Right renal pelvis (tissue), 4 donors: ENCODE measurements at regions not wholly inside any gene's neighbourhood (a gene's known extent, or its start where the extent isn't known, plus 50 kb on each side); places are given as distances from the start of the nearest gene placed in this dataset.

Experiments
- DNase-seq, 4 donors: peaks; one replicate each; pipeline ENCODE4 v3.0.0-alpha.2; 2013; ENCODE audit warnings: low read depth in 4 of 4, low spot score in 3 of 4, missing footprints in 1 of 4

- no peak for DNase-seq
Observed at GRCh38 chr5:171509467-171509866, 90.0 kb downstream of the FGF18 start.

GRCh38 chr5:171512397-171512796 is 93.0 kb downstream of the FGF18 start:
- DNase-seq, result no peak

GRCh38 chr5:171513591-171513990 is 94.1 kb downstream of the FGF18 start:
- no peak for DNase-seq

GRCh38 chr5:171518916-171519315 is 99.5 kb downstream of the FGF18 start:
- DNase-seq, result no peak

GRCh38 chr5:171520300-171521174 is 101.1 kb downstream of the FGF18 start:
- DNase-seq, result peak in 2 of 4 donors; percentile 33 to 36

- no peak for DNase-seq
Observed at GRCh38 chr5:171521219-171521633, 101.8 kb downstream of the FGF18 start.

GRCh38 chr5:171521679-171522078 is 102.2 kb downstream of the FGF18 start:
- DNase-seq, result no peak

- no peak for DNase-seq
Observed at GRCh38 chr5:171523781-171524180, 104.3 kb downstream of the FGF18 start.

- DNase-seq, result no peak
Observed at GRCh38 chr5:171524466-171524865, 105.0 kb downstream of the FGF18 start.

GRCh38 chr5:171525085-171525484 is 105.6 kb downstream of the FGF18 start:
- no peak for DNase-seq

GRCh38 chr5:171528036-171528435 is 108.6 kb downstream of the FGF18 start:
- no peak for DNase-seq

GRCh38 chr5:171528865-171529614 is 109.6 kb downstream of the FGF18 start:
- no peak for DNase-seq

GRCh38 chr5:171531638-171532037 is 112.2 kb downstream of the FGF18 start:
- DNase-seq, result no peak

GRCh38 chr5:171533153-171533552 is 113.7 kb downstream of the FGF18 start:
- DNase-seq, result no peak

- DNase-seq, result no peak
Observed at GRCh38 chr5:171534043-171534895, 114.8 kb downstream of the FGF18 start.

GRCh38 chr5:171535162-171535561 is 115.7 kb downstream of the FGF18 start:
- DNase-seq, result no peak

- no peak for DNase-seq
Observed at GRCh38 chr5:171537070-171537849, 117.8 kb downstream of the FGF18 start.

- DNase-seq, result no peak
Observed at GRCh38 chr5:171537923-171538537, 118.6 kb downstream of the FGF18 start.

- no peak for DNase-seq
Observed at GRCh38 chr5:171538681-171539080, 119.2 kb downstream of the FGF18 start.

- no peak for DNase-seq
Observed at GRCh38 chr5:171540865-171541264, 121.4 kb downstream of the FGF18 start.
